Gastroesophageal sphincter (tissue), 4 donors: ENCODE measurements at regions not wholly inside any gene's neighbourhood (a gene's known extent, or its start where the extent isn't known, plus 50 kb on each side); places are given as distances from the start of the nearest gene placed in this dataset.

ENCODE experiments used
- ATAC-seq: fragments of 150-250 bp; one replicate; pipeline ENCODE4 v1.9.1; 2016; ENCODE audit warnings: mild to moderate bottlenecking, moderate library complexity
- H3K27ac ChIP-seq, 4 donors: fragments of 200-600 bp; sonication (generic) in 3 of 4; 1 replicate in 3 of 4; 2 replicates in 1 of 4; pipeline ENCODE4 v1.5.1; 2016 to 2019
- H3K27me3 ChIP-seq: fragments of 200-600 bp; sonication (generic); one replicate; pipeline ENCODE4 v1.5.1; 2019
- H3K36me3 ChIP-seq, 2 donors: fragments of 200-600 bp; sonication (generic); one replicate each; pipeline ENCODE4 v1.5.1; 2019; ENCODE audit warnings: control low read depth in 1 of 2
- H3K4me1 ChIP-seq, 3 donors: fragments of 200-600 bp; sonication (generic); 1 replicate in 2 of 3; 2 replicates in 1 of 3; pipeline ENCODE4 v1.5.1; 2016 to 2019; ENCODE audit warnings: control low read depth in 2 of 3
- H3K4me3 ChIP-seq, 2 donors: fragments of 200-600 bp; sonication (generic); one replicate each; pipeline ENCODE4 v1.5.1; 2019; ENCODE audit warnings: mild to moderate bottlenecking in 1 of 2, moderate library complexity in 1 of 2
- H3K9me3 ChIP-seq, 3 donors: fragments of 200-600 bp; sonication (generic); one replicate each; pipeline ENCODE4 v1.5.1; 2017 to 2019; ENCODE audit warnings: control low read depth in 2 of 3
- CTCF ChIP-seq, 4 experiments: fragments of 200-600 bp in 2 of 4; fragments of 450-650 bp in 2 of 4; sonication (generic) in 1 of 4; IDR thresholded peaks; one replicate each; pipeline ENCODE4 v1.5.1; 2017 to 2019; ENCODE audit warnings: antibody characterized with exemption in 4 of 4, mild to moderate bottlenecking in 2 of 4, moderate library complexity in 2 of 4
- EP300 ChIP-seq: sonication (generic); formaldehyde crosslinking; IDR thresholded peaks from one replicate; pipeline ENCODE4 v1.6.1; 2017; ENCODE audit warnings: antibody characterized with exemption, mild to moderate bottlenecking
- POLR2A ChIP-seq, 2 donors: fragments of 450-650 bp; IDR thresholded peaks; one replicate each; pipeline ENCODE4 v1.6.1; 2017; ENCODE audit warnings: antibody characterized with exemption in 2 of 2, mild to moderate bottlenecking in 2 of 2, moderate library complexity in 1 of 2
- POLR2AphosphoS5 ChIP-seq: sonication (generic); formaldehyde crosslinking; IDR thresholded peaks from one replicate; pipeline ENCODE4 v1.6.1; 2017; ENCODE audit warnings: antibody characterized with exemption
- WGBS, 2 donors: methylation state at CpG; one replicate each; pipeline ENCODE4 v1.1.5; 2018; ENCODE audit warnings: low coverage in 1 of 2; 5-methylcytosine and 5-hydroxymethylcytosine counted together

- TF ChIP-seq EP300 (no peak), POLR2A (IDR thresholded peaks at IDR 0.05) (no peak), CTCF (IDR thresholded peaks at IDR 0.05) (no peak), POLR2AphosphoS5 (no peak)
- H3K36me3 ChIP-seq: no peaks in the 10 kb centered on the region
- H3K4me1 ChIP-seq: peaks cover 0 to 26% (median 9%) of the 10 kb centered on the region in 3 donors
- no peaks in the 10 kb centered on the region for H3K27me3 ChIP-seq
- H3K9me3 ChIP-seq: no peaks in the 10 kb centered on the region
- H3K4me3 ChIP-seq: no peak overlapping the region
- no peak for ATAC-seq
- H3K27ac ChIP-seq: no peak overlapping the region
Observed at GRCh38 chr5:98402130-98402529, 371.3 kb upstream of the RGMB start.

GRCh38 chr5:98403131-98403530 is 370.3 kb upstream of the RGMB start:
- WGBS, 2 donors: 21 to 44% methylated on average over 1 of the region's 1 CpG
- no peaks in the 10 kb centered on the region for H3K36me3 ChIP-seq
- H3K4me1 ChIP-seq: peaks cover 0 to 26% (median 9%) of the 10 kb centered on the region in 3 donors
- no peaks in the 10 kb centered on the region for H3K27me3 ChIP-seq
- no peaks in the 10 kb centered on the region for H3K9me3 ChIP-seq
- H3K27ac ChIP-seq: no peak overlapping the region
- TF ChIP-seq POLR2A (IDR thresholded peaks at IDR 0.05) (no peak), CTCF (IDR thresholded peaks at IDR 0.05) (no peak), EP300 (no peak), POLR2AphosphoS5 (no peak)
- H3K4me3 ChIP-seq: no peak overlapping the region
- ATAC-seq: no peak

- TF ChIP-seq CTCF (IDR thresholded peaks at IDR 0.05) (no peak), POLR2AphosphoS5 (no peak), EP300 (no peak), POLR2A (IDR thresholded peaks at IDR 0.05) (no peak)
- Histone ChIP-seq H3K36me3 (no peaks in the 10 kb centered on the region), H3K4me3 (no peak overlapping the region), H3K4me1 (no peaks in the 10 kb centered on the region), H3K27me3 (no peaks in the 10 kb centered on the region), H3K27ac (no peak overlapping the region), H3K9me3 (no peaks in the 10 kb centered on the region)
- no peak for ATAC-seq
Observed at GRCh38 chr5:98414938-98415337, 358.5 kb upstream of the RGMB start.

- H3K27me3 ChIP-seq: no peaks in the 10 kb centered on the region
- H3K4me3 ChIP-seq: no peak overlapping the region
- TF ChIP-seq CTCF (IDR thresholded peaks at IDR 0.05) (no peak), EP300 (no peak), POLR2AphosphoS5 (no peak), POLR2A (IDR thresholded peaks at IDR 0.05) (no peak)
- no peaks in the 10 kb centered on the region for H3K36me3 ChIP-seq
- no peaks in the 10 kb centered on the region for H3K4me1 ChIP-seq
- no peaks in the 10 kb centered on the region for H3K9me3 ChIP-seq
- no peak overlapping the region for H3K27ac ChIP-seq
- no peak for ATAC-seq
- WGBS, 2 donors: 90% methylated on average over 1 of the region's 1 CpG; no CpG with 5 or more reads in 1 of the 2 donors
Observed at GRCh38 chr5:98415663-98416062, 357.8 kb upstream of the RGMB start.

- no peak for ATAC-seq
- Histone ChIP-seq H3K9me3 (no peaks in the 10 kb centered on the region), H3K27me3 (no peaks in the 10 kb centered on the region), H3K36me3 (no peaks in the 10 kb centered on the region), H3K4me3 (no peak overlapping the region), H3K27ac (no peak overlapping the region), H3K4me1 (no peaks in the 10 kb centered on the region)
- no peak for TF ChIP-seq POLR2A (IDR thresholded peaks at IDR 0.05)
- no peak for TF ChIP-seq EP300
Observed at GRCh38 chr5:98416541-98416940, 356.9 kb upstream of the RGMB start.

- TF ChIP-seq POLR2A (IDR thresholded peaks at IDR 0.05) (no peak), CTCF (IDR thresholded peaks at IDR 0.05) (no peak), POLR2AphosphoS5 (no peak), EP300 (no peak)
- H3K9me3 ChIP-seq: no peaks in the 10 kb centered on the region
- no peak overlapping the region for H3K27ac ChIP-seq
- no peak overlapping the region for H3K4me3 ChIP-seq
- H3K36me3 ChIP-seq: no peaks in the 10 kb centered on the region
- no peak for ATAC-seq
- H3K27me3 ChIP-seq: no peaks in the 10 kb centered on the region
- WGBS, 2 donors: 19 to 44% methylated on average over 1 of the region's 1 CpG
- H3K4me1 ChIP-seq: peaks cover 0 to 10% (median 1%) of the 10 kb centered on the region in 3 donors
Observed at GRCh38 chr5:98419825-98420224, 353.6 kb upstream of the RGMB start.
